HG02870 (cell line): ENCODE measurements at regions not wholly inside any gene's neighbourhood (a gene's known extent, or its start where the extent isn't known, plus 50 kb on each side); places are given as distances from the start of the nearest gene placed in this dataset.
"Not testable (repeated sequence)": the region's sequence is repeated elsewhere in the genome, so short reads cannot be mapped to it uniquely, and the experiment has no call there.

Source experiments
- ATAC-seq: cut with Tn5 transposase; IDR thresholded peaks from one replicate; pipeline ENCODE4 v1.9.1; 2021; ENCODE audit warnings: mild to moderate bottlenecking, moderate library complexity; ENCODE audit not compliant: unreplicated experiment

DNA sequence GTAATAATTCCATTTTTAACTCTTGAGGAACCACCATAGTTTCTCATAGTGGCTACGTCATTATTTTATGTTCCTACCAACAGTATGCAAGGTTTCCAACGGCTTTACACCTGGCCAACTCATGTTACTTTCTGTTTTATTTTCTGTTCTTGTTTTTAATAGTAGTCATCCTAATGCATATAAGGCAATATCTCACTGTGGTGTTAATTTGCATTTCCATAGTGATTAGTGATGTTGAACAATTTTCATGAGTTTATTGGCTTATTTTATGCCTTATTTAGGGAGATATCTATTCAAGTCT, 465.5 kb upstream of the KLF6 start:
- peak; percentile 76 for ATAC-seq

DNA sequence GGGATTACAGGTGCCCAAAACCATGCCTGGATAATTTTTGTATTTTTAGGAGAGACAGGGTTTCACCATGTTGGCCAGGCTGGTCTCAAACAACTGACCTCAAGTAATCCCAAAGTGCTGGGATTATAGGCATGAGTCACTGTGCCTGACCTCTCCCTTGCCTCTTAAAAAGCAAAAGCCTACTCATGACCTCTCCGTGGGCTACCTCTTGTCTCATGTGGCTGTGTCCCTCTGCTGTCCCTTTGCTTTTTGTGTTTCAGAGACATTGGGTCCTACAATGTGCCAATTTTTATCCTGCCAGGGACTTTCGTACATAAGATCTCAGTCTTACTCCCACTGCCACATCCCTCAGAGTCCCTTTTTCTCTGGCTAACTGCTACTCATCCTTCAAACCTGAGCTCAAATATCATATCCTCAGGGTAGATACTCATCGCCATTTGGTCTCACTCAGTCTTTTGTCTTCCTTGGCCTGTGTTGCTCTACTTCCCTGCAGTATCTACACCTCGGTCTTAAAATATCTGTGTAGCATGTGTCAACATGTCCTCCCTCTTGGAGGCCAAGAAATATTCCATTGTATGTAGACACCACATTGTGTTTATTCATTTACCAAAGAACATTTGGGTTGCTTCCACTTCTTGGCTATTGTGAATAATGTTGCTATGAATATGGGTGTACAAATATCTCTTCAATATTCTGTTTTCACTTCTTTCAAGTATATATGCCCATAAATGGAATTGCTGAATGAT, 465.0 kb upstream of the KLF6 start:
- no peak for ATAC-seq

DNA sequence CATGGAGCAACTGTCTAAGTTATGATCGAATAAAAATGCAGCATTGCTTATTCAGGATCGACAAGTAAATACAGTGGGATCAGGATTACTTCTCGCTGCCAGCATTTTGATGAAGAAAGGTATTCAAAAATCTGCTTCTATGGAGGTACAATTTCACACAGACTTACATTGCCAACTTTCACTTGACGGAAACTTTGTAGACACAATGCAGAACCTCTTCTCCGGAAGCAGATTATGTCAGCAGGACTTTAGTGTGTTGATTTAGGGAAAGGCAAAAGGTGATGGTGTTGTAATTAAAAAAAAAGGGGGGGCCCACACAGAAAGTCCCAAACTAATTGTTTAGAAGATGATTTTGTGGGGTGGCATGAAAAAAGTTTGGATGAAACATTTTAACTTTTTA, 462.4 kb upstream of the KLF6 start:
- ATAC-seq = no peak

DNA sequence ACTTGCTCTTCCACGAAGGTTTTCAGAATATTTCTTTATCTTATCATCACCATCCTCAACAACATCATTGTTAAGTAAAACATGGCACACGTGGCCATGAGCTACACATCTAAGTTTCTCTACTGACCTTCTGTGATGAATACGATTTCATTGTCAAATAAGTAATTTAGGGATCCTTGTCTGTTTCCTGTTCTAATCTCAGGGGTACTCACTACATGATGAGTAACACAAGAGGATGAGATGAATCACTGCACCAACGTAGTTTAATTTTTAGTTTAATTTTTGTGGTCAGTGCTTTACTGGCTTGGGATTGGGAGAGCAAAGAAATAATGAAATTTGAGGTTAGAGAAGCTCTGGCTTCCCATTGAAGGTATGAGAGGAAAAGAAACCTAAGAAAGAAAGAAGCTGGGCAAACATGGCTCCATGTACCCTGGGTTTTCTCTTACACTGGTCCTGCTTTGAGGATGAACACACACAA, 461.9 kb upstream of the KLF6 start:
- ATAC-seq = no peak

DNA sequence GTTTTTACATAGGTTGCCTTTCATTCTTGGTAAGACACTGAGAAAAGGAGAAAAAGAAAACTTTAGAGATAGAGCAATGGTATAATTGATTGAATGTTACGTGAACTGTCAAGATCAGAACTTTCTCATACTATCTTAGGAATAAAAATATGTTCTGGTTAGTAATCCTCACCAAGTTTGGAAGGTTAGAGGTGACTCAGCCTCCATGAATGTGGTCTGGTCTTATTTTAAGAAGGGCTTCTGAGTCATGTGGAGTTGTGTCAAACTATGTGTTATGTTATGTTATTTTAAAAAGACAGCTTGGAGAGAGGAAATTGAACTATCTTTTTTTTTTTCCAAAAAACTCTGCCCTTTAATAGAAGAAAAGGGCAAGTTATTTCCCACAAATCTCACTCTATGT, 458.6 kb upstream of the KLF6 start:
- no peak for ATAC-seq

DNA sequence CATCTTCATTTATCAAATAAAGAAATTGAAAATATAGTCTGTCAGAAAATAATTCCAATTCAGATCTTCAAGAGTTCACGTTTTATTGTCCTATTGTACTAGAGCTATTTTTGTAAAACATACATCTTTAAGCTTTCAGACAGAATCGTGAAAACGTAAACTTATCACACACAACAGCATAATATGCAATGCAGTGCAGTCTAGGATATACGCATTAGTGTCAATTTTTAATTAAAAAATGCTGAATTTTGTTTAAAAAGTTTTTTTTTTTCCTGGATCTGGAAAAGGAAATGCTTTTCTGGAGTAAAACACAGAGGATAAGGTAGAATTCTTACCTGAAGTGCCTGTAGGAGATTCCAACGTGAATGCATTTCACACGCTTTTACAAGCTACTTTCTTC, 458.2 kb upstream of the KLF6 start:
- no peak for ATAC-seq

DNA sequence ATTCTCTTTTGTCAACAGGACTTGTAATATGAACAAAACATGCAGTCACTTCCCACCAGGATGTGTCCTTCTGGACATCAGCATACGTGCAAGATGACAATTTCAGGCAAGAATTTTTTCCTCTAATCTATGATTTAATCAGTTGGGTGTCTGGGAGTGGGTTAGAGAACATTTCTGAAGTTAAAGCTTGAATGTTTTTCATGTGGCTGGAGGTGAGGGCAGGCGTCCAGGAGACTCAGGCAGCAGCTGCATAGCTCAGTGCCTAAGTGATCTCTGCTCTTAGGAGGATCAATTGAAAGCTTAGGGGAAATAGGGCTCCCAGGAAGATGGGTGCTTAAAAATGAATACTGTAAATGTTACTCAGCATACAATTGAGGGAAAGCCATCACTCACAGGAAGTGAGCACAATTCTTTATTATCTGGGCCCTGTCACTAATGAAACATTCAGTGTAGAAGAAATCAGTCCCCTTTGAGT, 457.6 kb upstream of the KLF6 start:
- no peak for ATAC-seq

DNA sequence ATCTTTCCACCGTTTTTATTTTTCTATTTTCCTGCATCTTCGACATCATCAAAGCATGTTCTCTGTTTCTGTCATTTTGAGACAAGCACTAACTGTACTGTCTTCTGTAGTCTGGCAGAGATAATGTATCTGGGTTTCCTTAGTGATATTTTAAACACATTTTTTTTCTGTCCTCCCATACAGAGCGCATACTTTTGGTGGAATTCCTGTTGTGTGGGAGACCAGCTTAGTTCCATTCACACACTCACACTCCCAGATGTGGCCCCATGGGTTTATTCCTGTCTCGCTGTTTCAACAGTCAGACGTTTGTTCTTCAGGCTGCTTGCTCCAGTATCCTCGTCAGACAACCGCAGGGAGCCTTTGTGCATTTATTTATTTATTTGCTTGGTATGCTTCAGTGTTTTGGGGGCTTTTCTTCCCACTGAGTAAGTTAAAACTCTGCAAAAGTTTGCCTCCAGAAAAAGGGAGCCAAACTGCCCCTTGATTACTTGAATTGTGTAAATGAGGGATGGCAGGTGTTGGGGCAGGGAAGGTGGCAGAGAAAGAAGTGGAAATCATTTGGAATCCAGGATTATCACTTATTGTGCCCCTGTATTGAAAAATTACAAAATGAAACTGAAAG, 456.8 kb upstream of the KLF6 start:
- ATAC-seq = no peak

DNA sequence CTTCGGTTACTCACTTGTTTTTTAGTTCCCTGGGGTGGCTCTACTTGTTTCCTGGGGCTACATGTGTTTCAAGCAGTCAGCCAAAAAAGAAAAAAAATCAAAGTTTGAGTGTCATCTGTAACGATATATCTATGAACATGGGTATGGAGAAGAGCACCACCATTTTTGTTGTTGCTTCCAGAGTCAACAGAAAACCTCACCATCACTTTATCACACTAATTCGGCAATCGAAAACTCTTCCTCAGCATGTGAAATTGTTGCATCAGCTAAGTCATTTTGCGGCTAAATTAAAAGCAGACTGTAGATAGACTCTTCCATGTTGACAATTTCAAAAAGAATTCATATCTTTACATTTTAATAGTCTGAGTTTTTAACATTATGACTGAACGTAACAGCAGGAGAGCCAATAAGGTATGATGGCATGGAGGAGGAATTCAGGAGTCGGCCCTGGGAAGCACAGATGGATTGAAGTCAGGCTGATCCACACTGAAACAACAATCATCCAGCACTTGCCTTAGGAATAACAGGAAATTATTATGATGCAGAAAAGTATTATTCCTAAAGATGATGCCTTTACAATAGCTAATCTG, 455.7 kb upstream of the KLF6 start:
- ATAC-seq = no peak

DNA sequence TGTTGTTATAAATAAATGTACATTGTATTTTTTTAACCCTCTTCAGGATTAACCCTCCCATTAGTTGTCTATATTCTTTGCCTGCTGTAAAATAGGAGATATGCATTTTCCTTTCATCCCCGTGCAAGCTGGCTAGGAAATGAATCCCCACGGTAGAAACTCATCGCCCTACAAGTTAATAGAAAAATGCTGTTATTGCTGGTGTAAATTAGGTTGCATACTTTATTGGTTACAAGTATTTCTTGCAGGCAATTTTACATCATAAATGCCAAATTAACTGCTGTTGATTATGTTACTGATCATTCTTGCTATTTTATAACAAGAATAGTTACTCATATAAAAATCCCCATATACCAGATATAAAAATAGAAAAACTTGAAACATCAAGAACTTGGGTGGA, 454.2 kb upstream of the KLF6 start:
- ATAC-seq = no peak

DNA sequence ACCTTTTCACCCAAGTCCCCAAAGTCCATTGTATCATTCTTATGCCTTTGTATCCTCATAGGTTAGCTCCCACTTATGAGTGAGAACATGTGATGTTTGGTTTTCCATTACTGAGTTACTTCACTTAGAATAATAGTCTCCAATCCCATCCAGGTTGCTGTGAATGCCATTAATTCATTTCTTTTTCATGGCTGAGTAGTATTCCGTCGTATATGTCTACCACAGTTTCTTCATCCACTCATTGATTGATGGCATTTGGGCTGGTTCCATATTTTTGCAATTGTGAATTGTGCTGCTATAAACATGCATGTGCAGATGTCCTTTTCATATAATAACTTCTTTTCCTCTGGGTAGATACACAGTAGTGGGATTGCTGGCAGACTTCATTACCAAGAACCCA, 451.9 kb upstream of the KLF6 start:
- not testable (repeated sequence) for ATAC-seq

DNA sequence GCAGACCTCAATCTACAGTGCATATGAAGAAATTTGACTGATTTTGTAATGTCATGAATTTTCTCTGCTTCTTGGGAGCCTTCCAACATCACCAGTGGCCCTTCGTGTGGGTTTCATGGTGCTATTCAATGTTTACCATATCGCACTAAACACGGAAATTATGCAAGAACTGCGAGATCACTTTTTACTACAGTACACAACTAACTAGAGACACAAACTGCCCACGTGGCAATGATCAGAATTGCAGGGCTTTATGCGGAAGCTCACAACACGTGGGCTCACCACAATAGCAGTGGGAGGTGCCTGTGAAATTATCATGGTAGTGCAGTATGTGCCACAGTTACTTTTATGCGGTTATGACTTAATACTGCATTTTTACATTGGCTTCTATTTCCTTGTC, 449.7 kb upstream of the KLF6 start:
- no peak for ATAC-seq

DNA sequence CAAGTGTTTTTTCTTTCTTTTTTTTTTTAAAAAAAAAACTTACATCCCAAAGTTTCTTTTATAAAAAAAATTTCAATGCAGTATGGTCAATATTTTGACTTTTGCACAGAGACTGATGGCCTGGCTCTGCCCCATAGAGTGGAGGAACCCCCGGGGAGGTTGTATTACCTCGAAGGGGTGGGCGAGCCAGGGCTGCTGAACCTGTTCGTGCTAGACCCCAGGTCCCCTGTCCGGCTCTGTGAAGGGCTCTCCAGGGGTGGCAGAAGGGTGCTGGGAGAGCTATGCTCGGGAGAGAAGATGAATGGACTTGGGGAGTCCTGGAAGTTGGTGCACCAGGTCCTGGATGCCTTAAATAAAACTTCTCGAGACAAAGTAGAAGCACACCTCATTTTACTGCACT, 446.4 kb upstream of the KLF6 start:
- no peak for ATAC-seq

DNA sequence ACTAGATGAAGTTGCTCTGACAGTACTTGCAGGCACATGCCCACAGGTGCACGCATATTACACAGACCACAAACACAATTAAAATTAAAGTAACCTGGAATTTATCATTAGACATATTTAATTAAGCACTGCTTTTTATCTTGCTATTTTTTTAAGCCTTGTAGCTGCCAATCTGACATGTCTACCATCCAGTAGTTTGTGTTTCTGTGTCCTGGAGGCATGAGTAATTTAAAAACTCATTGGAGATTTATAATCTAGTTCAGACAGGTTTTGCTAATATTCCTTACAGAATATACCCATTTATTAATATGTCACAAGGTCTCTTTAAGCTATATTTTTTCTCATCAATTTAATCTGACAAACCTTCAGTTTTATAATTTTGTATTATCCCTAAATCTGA, 445.0 kb upstream of the KLF6 start:
- no peak for ATAC-seq

DNA sequence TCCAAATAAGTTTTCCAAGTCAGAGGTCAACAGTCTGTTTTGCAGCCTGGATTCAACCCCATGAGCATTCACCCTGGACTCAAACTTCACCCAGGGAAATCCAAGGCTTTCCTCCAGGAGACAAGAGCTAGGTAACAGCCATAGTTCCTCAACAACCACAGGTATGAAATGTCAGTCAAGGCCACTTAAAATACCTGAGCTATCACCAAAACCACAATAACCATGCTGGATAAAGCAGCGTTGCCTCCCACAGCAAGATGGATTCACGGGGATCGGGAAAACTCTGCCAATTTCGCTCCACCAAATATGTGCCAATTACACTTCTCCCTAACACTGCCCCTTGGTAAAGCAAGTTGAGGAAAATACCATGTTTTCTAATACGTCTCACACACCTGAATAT, 444.1 kb upstream of the KLF6 start:
- no peak for ATAC-seq

DNA sequence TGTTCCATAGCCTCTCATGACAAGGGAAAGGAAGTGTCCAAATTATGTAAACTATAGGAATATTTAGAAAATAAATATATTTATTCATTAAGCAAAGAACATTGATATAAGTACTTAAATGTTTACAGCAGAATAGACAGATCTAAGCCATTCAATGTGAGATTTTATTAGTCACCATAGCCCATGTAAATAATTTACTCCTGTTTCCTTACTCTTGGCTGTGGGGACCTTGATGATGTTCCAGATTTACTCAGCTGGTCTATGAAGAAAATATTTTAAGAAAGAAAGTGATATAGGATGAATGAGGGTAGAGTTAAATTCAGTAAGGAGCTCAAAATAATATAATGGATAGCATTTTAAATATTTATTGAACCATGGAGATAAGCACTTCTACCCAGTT, 442.6 kb upstream of the KLF6 start:
- no peak for ATAC-seq

DNA sequence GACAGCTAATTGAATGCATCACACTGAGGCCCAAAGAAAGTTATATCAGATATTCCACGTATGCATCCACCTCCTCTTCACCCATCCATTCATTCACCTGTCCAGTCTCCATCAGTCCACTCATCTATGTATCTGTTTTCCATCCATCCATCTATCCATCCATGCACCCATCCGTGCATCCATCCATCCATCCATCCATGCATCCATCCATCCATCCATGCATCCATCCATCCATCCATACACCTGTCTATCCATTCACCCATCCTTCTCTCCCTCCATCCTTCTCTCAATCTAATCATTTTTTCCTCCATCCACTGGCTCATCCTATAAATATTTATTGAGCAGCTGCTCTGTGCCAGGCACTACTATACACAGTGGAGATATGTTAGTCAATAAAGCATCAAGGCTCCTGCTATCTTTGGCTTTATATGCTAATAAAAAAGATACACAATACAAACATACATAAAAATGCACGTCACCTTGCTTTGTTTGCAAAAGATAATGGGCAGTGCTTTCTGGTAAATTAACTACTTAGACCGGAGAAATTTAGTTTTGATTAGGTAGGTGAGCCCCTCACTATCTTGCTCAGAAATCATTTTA, 442.0 kb upstream of the KLF6 start:
- ATAC-seq = no peak

DNA sequence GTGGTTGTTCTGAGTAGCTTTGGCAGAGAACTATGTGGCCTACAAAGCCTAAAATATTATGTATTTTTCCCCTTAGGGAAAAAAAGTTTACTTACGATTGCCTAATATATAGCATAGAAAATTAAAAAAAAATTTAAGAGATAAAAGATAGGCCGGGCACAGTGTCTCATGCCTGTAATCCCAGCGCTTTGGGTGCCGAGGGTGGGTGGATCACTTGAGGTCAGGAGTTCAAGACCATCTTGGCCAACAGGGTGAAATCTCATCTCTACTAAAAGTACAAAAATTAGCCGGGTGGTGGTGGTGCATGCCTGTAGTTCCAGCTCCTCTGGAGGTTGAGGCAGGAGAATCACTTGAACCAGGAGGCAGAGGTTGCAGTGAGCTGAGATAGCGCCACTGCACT, 439.2 kb upstream of the KLF6 start:
- no peak for ATAC-seq

DNA sequence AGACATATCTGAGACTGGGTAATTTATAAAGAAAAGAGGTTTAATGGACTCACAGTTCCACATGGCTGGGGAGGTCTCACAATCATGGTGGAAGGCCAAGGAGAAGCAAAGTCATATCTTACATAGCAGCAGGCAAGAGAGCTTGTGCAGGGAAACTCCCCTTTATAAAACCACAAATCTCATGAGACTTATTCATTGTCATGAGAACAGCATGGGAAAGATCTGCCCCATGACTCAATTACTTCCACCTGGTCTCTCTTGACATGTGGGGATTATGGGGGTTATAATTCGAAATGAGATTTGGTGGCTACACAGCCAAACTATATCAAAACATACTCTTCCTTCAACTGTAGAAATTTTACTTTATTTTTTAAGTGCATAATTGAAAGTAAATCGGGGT, 436.3 kb upstream of the KLF6 start:
- ATAC-seq = not testable (repeated sequence)

DNA sequence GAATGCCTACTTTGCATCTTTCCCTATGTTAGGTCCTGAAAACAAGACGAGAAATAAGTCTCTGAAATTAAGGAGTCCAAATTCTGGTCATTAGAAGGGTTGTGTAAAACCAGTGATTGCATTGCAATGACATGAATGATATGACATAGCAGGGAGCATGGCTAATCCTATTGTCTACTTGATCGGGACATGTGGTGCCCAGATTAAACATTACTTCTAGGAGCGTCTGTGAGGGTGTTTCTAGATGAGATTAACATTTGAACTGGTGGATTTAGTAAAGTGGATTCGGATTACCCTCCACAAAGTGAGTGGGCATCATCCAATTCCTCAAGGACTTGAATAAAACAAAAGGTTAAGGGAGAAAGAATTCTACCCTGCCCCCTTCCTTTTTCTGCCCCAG, 434.9 kb upstream of the KLF6 start:
- ATAC-seq = no peak

DNA sequence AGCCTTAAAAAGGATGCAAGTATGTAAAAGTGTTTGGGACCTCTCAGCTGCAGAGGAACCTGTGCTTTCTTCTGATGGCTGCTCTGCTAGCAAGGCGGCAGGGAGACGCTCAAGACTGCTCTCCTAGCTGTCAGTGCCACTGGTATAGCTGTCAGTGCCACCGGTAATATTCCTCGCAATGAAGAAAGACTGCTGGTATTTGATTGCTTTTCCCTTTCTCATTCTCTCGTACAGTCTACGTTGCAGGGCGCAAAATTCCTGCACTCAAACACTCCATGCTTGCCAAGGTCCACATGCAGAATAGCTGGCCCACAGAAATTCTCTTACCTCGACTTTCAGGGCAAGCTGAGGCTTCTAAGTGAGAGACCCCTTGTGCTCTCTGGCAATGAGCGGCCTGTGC, 432.6 kb upstream of the KLF6 start:
- ATAC-seq = no peak

DNA sequence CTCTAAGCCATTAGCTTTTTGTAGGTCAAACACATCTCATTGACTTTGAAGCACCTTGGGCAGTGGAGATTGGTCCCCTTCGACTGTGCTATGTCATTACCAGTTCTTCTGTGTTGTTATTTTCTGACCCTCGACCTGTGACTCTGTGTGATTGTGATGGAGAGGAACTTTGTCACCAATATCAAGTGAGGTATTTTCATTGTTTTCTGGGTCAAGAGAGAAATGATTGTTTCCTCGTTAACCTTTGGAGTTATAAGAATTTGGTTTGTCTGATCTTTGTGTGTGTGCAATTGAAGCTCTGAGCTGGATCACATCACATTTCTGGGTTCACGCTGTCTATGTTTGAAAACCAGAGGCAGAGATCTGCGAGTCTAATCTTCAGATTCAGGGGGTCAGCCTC, 432.2 kb upstream of the KLF6 start:
- no peak for ATAC-seq
